Liver (tissue), 8 donors: ENCODE measurements at regions not wholly inside any gene's neighbourhood (a gene's known extent, or its start where the extent isn't known, plus 50 kb on each side); places are given as distances from the start of the nearest gene placed in this dataset.
"Not testable (repeated sequence)": the region's sequence is repeated elsewhere in the genome, so short reads cannot be mapped to it uniquely, and the experiment has no call there.

Experiments used
- DNase-seq: peaks from one replicate; pipeline ENCODE4 v3.0.0-alpha.2; 2017; ENCODE audit warnings: low spot score
- H3K27ac ChIP-seq, 2 donors: one replicate each; pipeline ENCODE4 v1.7.0; 2013; ENCODE audit warnings: inconsistent platforms in 2 of 2, low read length in 2 of 2, control low read depth in 1 of 2, low read depth in 1 of 2, mild to moderate bottlenecking in 1 of 2
- H3K27me3 ChIP-seq, 4 donors: one replicate each; pipeline versions ENCODE4 v1.6.1 to v1.7.0; 2013; ENCODE audit warnings: low read length in 3 of 4, inconsistent platforms in 1 of 4, mild to moderate bottlenecking in 1 of 4, moderate library complexity in 1 of 4; ENCODE audit not compliant: control insufficient read depth in 4 of 4, insufficient read depth in 4 of 4
- H3K36me3 ChIP-seq, 4 donors: one replicate each; pipeline versions ENCODE4 v1.6.1 to v1.7.0; 2013; ENCODE audit warnings: low read length in 3 of 4, mild to moderate bottlenecking in 3 of 4, low read depth in 1 of 4, moderate library complexity in 1 of 4; ENCODE audit not compliant: control insufficient read depth in 4 of 4, insufficient read depth in 3 of 4
- H3K4me1 ChIP-seq, 4 donors: one replicate each; pipeline versions ENCODE4 v1.6.1 to v1.7.0; 2013; ENCODE audit warnings: low read length in 3 of 4, mild to moderate bottlenecking in 3 of 4, moderate library complexity in 1 of 4; ENCODE audit not compliant: control insufficient read depth in 4 of 4, insufficient read depth in 4 of 4
- H3K4me3 ChIP-seq, 3 donors: one replicate each; pipeline versions ENCODE4 v1.6.1 to v1.7.0; 2013; ENCODE audit warnings: low read length in 3 of 3, control low read depth in 1 of 3, low read depth in 1 of 3, mild to moderate bottlenecking in 1 of 3
- H3K9ac ChIP-seq, 2 donors: one replicate each; pipeline ENCODE4 v1.7.0; 2013; ENCODE audit warnings: low read length in 2 of 2, mild to moderate bottlenecking in 2 of 2, moderate library complexity in 2 of 2, control low read depth in 1 of 2, low read depth in 1 of 2
- H3K9me3 ChIP-seq, 4 donors: one replicate each; pipeline versions ENCODE4 v1.6.1 to v1.7.0; 2013; ENCODE audit warnings: low read length in 3 of 4; ENCODE audit not compliant: control insufficient read depth in 4 of 4
- EGR1 ChIP-seq, 2 donors: IDR thresholded peaks; 2 replicates each; pipeline ENCODE4 v1.6.1; 2016 to 2018; ENCODE audit warnings: antibody characterized with exemption in 2 of 2, low read depth in 2 of 2
- FOXA1 ChIP-seq: IDR thresholded peaks from 2 replicates; pipeline ENCODE4 v1.6.1; 2016; ENCODE audit warnings: antibody characterized with exemption
- FOXA2 ChIP-seq: IDR thresholded peaks from 2 replicates; pipeline ENCODE4 v1.6.1; 2016; ENCODE audit warnings: antibody characterized with exemption
- GABPA ChIP-seq, 2 donors: IDR thresholded peaks in 1 of 2; conservative IDR thresholded peaks in 1 of 2; 2 replicates each; pipeline ENCODE4 v1.6.1; 2016; ENCODE audit warnings: antibody characterized with exemption in 2 of 2, mild to moderate bottlenecking in 1 of 2, moderate library complexity in 1 of 2
- HNF4A ChIP-seq, 2 donors: conservative IDR thresholded peaks; 2 replicates each; pipeline ENCODE4 v1.6.1; 2016; ENCODE audit warnings: antibody characterized with exemption in 2 of 2, mild to moderate bottlenecking in 2 of 2
- HNF4G ChIP-seq: IDR thresholded peaks from 2 replicates; pipeline ENCODE4 v1.6.1; 2016; ENCODE audit warnings: antibody characterized with exemption
- JUND ChIP-seq, 2 donors: IDR thresholded peaks; 2 replicates each; pipeline ENCODE4 v1.6.1; 2016; ENCODE audit warnings: antibody characterized with exemption in 2 of 2
- NR2F2 ChIP-seq: IDR thresholded peaks from 2 replicates; pipeline ENCODE4 v1.6.1; 2016; ENCODE audit warnings: antibody characterized with exemption
- RAD21 ChIP-seq, 2 donors: IDR thresholded peaks; 2 replicates each; pipeline ENCODE4 v1.6.1; 2016; ENCODE audit warnings: antibody characterized with exemption in 2 of 2, mild to moderate bottlenecking in 2 of 2
- RXRA ChIP-seq, 2 donors: IDR thresholded peaks; 2 replicates each; pipeline ENCODE4 v1.6.1; 2017 to 2018; ENCODE audit warnings: antibody characterized with exemption in 2 of 2, mild to moderate bottlenecking in 1 of 2
- SP1 ChIP-seq: IDR thresholded peaks from 2 replicates; pipeline ENCODE4 v1.6.1; 2018; ENCODE audit warnings: antibody characterized with exemption, mild to moderate bottlenecking
- TAF1 ChIP-seq: conservative IDR thresholded peaks from 2 replicates; pipeline ENCODE4 v1.6.1; 2016; ENCODE audit warnings: antibody characterized with exemption, mild to moderate bottlenecking
- YY1 ChIP-seq: IDR thresholded peaks from 2 replicates; pipeline ENCODE4 v1.6.1; 2016; ENCODE audit warnings: antibody characterized with exemption, mild to moderate bottlenecking
- WGBS: extraction: QIAGEN DNeasy Blood & Tissue Kit; methylation state at CpG from one replicate; pipeline ENCODE4 v1.1.7; 2013; 5-methylcytosine and 5-hydroxymethylcytosine counted together
- TF ChIP-seq, protein P1 (sequence below): IDR thresholded peaks from 2 replicates; pipeline ENCODE4 v1.6.1; 2016; ENCODE audit warnings: antibody characterized with exemption
- TF ChIP-seq, protein P2 (sequence below): IDR thresholded peaks from 2 replicates; pipeline ENCODE4 v1.6.1; 2016; ENCODE audit warnings: antibody characterized with exemption
- TF ChIP-seq, protein P3 (sequence below): fragments of 150-350 bp; IDR thresholded peaks from 2 replicates; pipeline ENCODE4 v1.5.1; 2017; ENCODE audit warnings: improper control_type of control experiment, low read depth, low read length; ENCODE audit not compliant: missing input control
- TF ChIP-seq, protein P4 (sequence below): IDR thresholded peaks from 2 replicates; pipeline ENCODE4 v1.6.1; 2016; ENCODE audit warnings: antibody characterized with exemption, mild to moderate bottlenecking
- TF ChIP-seq, protein P5 (sequence below): IDR thresholded peaks from 2 replicates; pipeline ENCODE4 v1.6.1; 2016; ENCODE audit warnings: antibody characterized with exemption
- donor health status: healthy.
- donor health status: healthy.
- donor health status: healthy.
- donor health status: healthy.
- donor health status: healthy.

DNA sequence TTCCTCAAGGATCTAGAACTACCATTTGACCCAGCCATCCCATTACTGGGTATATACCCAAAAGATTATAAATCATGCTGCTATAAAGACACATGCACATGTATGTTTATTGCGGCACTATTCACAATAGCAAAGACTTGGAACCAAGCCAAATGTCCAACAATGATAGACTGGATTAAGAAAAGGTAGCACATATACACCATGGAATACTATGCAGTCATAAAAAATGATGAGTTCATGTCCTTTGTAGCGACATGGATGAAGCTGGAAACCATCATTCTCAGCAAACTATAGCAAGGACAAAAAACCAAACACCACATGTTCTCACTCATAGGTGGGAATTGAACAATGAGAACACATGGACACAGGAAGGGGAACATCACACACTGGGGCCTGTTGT lies 103.3 kb upstream of the GDNF start:
- not testable (repeated sequence) for H3K9ac ChIP-seq, DNase-seq, H3K9me3 ChIP-seq, H3K4me1 ChIP-seq, H3K36me3 ChIP-seq, H3K27me3 ChIP-seq, H3K27ac ChIP-seq, H3K4me3 ChIP-seq
- 95% methylated on average over 2 of the region's 2 CpGs for WGBS

DNA sequence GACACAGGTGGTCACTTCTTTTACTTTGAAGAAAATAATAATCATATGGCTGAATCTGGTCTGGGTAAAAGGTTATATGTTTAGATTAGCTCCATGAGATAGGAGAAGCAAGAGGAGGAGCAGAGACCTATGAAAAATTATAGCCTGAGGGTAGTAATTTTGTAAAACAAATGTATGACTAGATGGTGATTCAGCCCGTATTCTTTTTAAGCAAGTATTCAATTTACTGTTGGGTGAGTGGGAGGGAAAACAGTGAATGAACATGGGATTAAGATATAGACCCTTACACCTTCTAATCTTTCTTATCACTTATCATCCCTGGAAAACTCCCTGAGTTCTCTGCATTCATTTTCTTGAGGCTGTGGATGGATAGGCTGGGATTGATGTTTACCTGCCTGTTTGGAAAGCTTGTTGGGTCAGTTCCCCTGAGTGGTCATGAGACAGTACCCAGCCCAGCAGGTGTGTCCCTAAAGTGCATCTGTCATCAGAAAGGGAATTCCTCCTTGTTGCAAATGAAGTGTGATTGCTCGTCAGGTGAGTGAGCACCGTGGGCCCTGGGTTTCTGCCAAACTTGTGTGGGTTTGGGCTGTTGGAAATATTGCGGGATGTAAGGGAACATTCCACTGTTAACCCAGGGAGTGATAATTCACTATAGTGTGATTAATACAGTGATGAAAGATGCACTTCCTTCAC lies 101.2 kb upstream of the GDNF start:
- DNase-seq = no peak
- WGBS = 79% methylated on average over 4 of the region's 4 CpGs
- TF ChIP-seq FOXA1 (no peak), EGR1 (IDR thresholded peaks at IDR 0.05; ENCODE audit: low read depth in 2 of 2) (no peak), YY1 (no peak), TAF1 (no peak), SP1 (no peak), RAD21 (IDR thresholded peaks at IDR 0.05) (no peak), RXRA (IDR thresholded peaks at IDR 0.05) (no peak), FOXA2 (no peak), HNF4G (no peak), JUND (IDR thresholded peaks at IDR 0.05) (no peak), GABPA (IDR thresholded peaks at IDR 0.05 in 1 of 2, conservative IDR thresholded peaks at IDR 0.05 in 1 of 2) (no peak), NR2F2 (no peak), HNF4A (conservative IDR thresholded peaks at IDR 0.05) (no peak)
- TF ChIP-seq, protein P1, sequence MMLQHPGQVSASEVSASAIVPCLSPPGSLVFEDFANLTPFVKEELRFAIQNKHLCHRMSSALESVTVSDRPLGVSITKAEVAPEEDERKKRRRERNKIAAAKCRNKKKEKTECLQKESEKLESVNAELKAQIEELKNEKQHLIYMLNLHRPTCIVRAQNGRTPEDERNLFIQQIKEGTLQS = no peak
- TF ChIP-seq, protein P2, sequence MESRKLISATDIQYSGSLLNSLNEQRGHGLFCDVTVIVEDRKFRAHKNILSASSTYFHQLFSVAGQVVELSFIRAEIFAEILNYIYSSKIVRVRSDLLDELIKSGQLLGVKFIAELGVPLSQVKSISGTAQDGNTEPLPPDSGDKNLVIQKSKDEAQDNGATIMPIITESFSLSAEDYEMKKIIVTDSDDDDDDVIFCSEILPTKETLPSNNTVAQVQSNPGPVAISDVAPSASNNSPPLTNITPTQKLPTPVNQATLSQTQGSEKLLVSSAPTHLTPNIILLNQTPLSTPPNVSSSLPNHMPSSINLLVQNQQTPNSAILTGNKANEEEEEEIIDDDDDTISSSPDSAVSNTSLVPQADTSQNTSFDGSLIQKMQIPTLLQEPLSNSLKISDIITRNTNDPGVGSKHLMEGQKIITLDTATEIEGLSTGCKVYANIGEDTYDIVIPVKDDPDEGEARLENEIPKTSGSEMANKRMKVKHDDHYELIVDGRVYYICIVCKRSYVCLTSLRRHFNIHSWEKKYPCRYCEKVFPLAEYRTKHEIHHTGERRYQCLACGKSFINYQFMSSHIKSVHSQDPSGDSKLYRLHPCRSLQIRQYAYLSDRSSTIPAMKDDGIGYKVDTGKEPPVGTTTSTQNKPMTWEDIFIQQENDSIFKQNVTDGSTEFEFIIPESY = no peak
- TF ChIP-seq, protein P3, sequence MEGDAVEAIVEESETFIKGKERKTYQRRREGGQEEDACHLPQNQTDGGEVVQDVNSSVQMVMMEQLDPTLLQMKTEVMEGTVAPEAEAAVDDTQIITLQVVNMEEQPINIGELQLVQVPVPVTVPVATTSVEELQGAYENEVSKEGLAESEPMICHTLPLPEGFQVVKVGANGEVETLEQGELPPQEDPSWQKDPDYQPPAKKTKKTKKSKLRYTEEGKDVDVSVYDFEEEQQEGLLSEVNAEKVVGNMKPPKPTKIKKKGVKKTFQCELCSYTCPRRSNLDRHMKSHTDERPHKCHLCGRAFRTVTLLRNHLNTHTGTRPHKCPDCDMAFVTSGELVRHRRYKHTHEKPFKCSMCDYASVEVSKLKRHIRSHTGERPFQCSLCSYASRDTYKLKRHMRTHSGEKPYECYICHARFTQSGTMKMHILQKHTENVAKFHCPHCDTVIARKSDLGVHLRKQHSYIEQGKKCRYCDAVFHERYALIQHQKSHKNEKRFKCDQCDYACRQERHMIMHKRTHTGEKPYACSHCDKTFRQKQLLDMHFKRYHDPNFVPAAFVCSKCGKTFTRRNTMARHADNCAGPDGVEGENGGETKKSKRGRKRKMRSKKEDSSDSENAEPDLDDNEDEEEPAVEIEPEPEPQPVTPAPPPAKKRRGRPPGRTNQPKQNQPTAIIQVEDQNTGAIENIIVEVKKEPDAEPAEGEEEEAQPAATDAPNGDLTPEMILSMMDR = no peak
- TF ChIP-seq, protein P4, sequence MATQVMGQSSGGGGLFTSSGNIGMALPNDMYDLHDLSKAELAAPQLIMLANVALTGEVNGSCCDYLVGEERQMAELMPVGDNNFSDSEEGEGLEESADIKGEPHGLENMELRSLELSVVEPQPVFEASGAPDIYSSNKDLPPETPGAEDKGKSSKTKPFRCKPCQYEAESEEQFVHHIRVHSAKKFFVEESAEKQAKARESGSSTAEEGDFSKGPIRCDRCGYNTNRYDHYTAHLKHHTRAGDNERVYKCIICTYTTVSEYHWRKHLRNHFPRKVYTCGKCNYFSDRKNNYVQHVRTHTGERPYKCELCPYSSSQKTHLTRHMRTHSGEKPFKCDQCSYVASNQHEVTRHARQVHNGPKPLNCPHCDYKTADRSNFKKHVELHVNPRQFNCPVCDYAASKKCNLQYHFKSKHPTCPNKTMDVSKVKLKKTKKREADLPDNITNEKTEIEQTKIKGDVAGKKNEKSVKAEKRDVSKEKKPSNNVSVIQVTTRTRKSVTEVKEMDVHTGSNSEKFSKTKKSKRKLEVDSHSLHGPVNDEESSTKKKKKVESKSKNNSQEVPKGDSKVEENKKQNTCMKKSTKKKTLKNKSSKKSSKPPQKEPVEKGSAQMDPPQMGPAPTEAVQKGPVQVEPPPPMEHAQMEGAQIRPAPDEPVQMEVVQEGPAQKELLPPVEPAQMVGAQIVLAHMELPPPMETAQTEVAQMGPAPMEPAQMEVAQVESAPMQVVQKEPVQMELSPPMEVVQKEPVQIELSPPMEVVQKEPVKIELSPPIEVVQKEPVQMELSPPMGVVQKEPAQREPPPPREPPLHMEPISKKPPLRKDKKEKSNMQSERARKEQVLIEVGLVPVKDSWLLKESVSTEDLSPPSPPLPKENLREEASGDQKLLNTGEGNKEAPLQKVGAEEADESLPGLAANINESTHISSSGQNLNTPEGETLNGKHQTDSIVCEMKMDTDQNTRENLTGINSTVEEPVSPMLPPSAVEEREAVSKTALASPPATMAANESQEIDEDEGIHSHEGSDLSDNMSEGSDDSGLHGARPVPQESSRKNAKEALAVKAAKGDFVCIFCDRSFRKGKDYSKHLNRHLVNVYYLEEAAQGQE = no peak
- TF ChIP-seq, protein P5, sequence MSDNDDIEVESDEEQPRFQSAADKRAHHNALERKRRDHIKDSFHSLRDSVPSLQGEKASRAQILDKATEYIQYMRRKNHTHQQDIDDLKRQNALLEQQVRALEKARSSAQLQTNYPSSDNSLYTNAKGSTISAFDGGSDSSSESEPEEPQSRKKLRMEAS = no peak
- no peak overlapping the region for H3K27ac ChIP-seq
- no peaks in the 10 kb centered on the region for H3K36me3 ChIP-seq
- no peaks in the 10 kb centered on the region for H3K4me1 ChIP-seq
- peaks cover 0 to 5% (median 2%) of the 10 kb centered on the region in 4 donors for H3K9me3 ChIP-seq
- H3K9ac ChIP-seq = no peak overlapping the region
- H3K4me3 ChIP-seq = no peak overlapping the region
- H3K27me3 ChIP-seq = no peaks in the 10 kb centered on the region
